OCI-M1 (cell line): ENCODE measurements at regions not wholly inside any gene's neighbourhood (a gene's known extent, or its start where the extent isn't known, plus 50 kb on each side); places are given as distances from the start of the nearest gene placed in this dataset.

Source experiments
- DNase-seq: peaks from one replicate; lab custom pipeline; 2025; lab: John Stamatoyannopoulos, UW

DNA sequence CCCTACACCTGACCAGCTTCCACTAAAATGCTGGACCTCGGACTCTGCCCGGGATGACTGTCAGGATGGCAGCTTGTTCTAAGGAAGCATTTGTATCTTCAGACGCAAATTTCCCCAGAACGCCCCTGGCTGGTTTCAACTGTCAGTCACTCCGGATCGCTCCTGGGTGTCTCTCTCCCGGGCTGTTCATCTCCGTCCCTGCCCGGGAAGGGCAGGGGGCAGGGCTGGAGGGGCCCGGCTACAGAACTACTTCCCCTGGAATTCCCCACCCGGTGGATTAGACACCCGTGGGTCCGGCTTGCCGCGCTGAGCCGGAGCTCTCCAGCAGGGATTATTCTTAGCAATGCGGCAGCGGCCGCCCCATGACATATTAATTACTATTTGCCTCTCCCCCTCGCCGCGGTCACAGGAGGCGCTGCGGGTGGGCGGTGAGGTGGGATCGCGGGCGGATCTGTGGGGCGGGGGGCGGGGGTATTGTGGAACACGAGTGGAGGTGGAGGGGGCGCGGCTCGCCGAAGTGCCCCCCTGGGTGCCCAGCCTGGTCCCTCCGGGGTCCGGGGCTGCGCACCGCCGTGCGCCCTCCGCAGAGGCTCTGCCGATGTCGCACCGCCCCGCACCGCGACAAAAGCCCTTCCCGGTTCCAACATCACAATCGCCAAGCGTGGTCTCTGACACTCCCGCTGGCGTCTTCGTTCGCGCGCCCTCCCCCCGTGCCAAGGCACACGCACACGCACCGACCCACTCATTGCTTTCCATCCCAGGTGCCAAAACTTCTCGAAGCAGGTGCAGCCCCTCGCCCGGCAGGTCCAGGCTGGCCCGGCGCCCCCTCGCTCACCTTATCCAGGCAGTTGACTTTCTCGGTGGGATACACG lies 276.1 kb upstream of the NEBL start:
- no peak for DNase-seq

DNA sequence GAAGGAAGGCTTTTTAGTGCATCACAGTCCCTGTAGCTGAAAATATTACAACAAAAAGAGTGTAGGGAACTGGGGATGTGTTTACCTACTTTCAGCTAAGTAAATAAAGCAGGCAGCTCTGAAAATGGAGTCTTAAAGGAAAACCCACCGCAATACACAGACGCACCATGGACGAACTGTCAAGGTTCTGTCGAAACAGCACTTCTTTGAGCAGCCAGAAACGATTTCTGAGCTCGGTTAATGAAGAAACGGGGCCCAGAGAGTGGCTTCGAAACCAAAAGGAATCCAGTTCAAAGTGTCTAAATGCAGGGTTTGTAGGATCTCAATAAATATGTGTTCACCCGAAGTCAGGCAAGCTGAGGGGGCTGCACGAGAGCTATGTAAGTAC lies 275.4 kb upstream of the NEBL start:
- DNase-seq = no peak

DNA sequence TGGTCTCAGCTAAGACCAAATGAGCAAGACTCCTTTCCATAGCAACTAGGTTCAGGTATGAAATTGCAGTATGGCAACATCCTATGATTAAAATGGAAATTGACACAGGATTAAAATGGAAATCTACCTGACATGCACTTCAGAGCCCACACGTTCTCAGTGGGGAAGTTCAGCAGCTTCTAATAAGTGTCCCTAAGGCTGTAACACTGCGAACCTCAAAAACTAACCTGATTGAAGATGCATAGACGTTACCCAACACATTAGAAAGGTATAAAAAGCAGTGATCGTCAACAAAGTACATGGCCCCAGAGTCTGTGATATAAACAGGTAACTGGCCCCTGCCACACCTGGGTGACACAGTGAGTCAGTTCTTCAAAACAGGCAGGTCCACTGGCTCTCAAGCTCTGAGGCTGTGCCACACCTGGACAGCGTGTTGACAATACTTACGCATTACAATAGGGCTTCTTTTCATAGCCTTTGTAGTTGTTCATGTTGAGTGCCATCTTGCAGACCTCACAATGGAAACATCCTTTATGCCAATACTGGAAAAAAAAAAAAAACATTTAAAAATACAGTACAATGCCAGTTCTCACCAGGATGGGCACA lies 274.9 kb upstream of the NEBL start:
- no peak for DNase-seq

- DNase-seq = peak; percentile 10
Observed at GRCh38 chr10:21171197-21171935, 274.3 kb upstream of the NEBL start.

GRCh38 chr10:21170216-21170615 lies 273.1 kb upstream of the NEBL start:
- no peak for DNase-seq

DNA sequence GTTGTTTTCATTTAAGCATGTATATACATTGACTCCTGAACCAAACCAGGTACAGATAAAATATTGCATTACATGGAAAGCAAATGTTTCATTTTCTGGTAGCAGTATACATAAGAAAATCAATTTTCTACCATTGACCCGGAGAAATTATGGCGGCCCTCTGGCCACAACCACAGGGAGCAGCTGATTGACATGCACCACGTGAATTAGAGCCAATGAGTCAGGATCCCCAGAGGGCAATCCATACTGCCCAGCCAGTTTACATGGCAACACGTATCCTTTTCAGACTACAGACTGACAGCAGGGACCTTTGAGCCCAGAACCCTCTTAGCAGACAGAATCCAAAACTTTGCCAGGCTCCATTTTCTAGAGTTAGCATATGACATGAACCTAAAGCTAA lies 272.2 kb upstream of the NEBL start:
- DNase-seq = no peak

GRCh38 chr10:21167288-21168010 lies 270.3 kb upstream of the NEBL start:
- no peak for DNase-seq

GRCh38 chr10:21166557-21167287 lies 269.6 kb upstream of the NEBL start:
- no peak for DNase-seq

DNA sequence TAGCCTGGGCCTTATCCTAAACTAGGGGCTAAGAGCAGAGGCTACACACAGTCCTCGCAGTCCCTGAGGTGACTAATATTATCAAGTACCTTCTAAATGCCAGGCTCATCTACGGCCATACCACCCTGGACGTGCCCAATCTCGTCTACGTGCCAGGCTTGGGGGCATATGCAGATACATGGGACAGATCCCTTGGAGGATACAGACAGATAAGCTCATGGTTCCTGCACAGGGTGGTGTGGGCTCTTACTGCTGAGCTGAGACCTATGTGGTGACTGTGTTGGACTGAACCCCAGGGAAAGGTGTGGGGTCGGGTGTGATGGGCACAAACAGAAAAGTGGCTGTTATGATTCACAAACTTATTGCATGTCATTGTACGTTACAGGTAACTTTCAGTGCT lies 268.4 kb upstream of the NEBL start:
- no peak for DNase-seq

DNA sequence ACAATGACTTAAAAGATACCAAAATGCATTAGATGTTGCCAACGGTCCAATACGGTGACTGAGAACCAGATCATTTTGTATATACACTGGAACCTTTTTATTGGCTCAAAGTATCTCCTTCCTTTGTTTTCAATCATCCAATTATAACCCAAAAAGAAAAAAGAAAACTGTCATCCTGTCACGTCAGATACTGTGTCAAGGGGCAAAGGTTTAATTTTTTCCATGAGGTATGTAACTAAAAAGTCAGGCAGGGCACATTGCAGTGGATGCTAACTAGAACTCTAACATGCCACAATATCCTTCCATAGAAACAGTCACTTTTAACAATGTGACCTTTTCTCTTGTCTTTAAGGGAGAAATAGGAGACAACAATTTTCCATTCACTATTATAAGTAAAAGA lies 267.6 kb upstream of the NEBL start:
- no peak for DNase-seq

DNA sequence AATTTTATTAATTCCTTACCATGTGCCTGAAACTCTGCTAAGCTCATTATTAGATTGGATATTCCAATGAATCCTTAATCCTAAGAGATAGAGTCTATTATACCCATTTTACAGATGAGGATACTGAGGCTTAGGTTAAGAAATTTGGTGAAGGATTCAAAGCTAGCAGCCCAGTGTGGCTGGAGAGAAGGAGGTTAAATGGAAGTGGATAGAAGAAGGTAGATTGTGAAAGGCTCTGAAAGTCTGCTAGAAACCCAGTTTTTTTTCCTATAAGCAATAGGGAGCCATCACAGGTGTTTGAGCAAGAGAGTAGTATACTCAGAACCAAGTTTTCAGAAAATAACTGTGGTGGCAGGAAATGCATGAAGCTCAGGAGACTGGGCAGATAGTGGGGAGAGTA lies 265.8 kb upstream of the NEBL start:
- no peak for DNase-seq

- no peak for DNase-seq
Observed at GRCh38 chr10:21161647-21162046, 264.5 kb upstream of the NEBL start.

DNA sequence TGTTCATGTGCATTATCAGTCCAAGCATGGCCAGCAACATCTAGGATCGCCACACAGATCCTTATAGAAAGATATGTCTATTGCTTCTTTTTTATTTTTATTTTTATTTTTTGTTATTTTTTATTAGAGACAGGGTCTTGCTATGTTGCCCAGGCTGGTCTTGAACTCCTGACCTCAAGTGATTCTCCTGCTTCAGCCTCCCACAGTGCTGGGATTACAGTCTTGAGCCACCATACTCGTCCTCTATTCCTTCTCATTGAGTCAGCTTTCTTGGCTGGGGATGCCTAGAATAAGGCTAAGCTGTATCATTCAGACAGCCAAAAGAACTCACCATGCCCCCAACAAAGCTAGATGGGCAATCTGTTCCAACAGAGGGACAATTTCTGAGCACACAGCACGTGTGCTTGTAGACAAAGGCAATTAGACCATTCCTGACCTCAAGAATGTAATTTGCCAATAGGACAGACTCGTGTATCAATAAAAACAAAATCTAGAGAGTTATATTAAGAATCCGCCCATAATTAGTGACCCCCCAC lies 264.0 kb upstream of the NEBL start:
- DNase-seq = no peak

DNA sequence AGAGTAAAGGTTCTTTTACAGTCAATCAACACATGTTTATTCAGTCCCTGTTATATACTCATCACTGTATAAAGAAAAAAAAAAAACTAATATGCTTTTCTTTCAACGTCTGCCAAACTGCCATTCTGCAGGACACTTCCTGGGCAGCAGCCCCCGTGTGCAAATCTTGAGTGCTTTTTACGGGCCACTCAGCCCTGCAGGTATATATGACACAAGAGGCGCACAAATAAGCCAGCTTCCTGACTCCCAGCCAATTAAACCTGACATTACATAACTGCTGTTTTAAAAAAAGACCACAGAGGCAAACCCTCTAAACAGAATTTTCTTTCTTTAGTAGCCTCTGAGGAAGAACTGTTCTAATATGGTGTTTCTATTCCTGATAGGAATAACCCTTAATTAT lies 263.0 kb upstream of the NEBL start:
- no peak for DNase-seq

DNA sequence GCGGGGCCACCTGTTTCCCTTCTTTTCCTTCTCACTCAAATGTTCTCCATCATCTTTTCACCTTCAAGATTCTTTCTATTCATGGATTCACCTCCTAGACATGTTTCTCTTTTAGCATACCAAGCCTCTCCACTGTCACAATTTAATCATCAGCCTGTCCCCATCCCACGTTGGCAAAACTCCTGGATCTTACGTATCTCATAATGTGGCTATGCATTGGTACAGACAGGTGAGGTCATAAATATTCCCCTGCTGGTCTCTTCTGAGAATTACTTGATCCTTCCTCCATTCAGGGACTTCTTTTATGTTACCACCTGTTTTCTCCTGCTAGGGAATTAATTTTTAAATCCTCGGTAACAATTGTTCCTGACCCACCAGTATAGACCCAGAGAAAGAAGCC lies 262.6 kb upstream of the NEBL start:
- DNase-seq = no peak

- DNase-seq = no peak
Observed at GRCh38 chr10:21158301-21158700, 261.2 kb upstream of the NEBL start.

- DNase-seq = no peak
Observed at GRCh38 chr10:21157664-21158063, 260.6 kb upstream of the NEBL start.

- no peak for DNase-seq
Observed at GRCh38 chr10:21150166-21150565, 253.1 kb upstream of the NEBL start.

DNA sequence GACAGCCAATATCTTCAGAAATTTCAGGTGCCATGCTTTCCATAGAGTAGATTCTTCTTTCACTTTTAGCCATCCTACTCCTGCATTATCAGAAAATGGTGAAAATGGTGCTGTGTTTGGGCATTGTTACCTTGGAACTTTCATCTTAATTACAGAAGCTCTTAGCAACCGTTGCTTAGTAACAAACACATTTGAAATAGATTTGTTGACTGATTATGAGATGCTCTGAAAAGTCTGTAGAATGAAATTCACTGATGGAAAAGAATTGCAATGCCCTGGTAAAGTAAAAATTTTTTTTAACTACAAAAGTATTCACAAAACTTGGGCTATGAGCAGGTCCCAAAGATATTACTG lies 249.3 kb upstream of the NEBL start:
- no peak for DNase-seq

- DNase-seq = no peak
Observed at GRCh38 chr10:21145751-21146435, 248.8 kb upstream of the NEBL start.

GRCh38 chr10:21144047-21144446 lies 246.9 kb upstream of the NEBL start:
- no peak for DNase-seq
